Kidney (tissue), 13 donors: ENCODE measurements at regions not wholly inside any gene's neighbourhood (a gene's known extent, or its start where the extent isn't known, plus 50 kb on each side); places are given as distances from the start of the nearest gene placed in this dataset.

Experiments used
- DNase-seq, 5 donors: peaks; one replicate each; pipeline ENCODE4 v3.0.0-alpha.2; 2013 to 2020
- FAIRE-seq: peaks from 2 replicates; lab custom pipeline; 2012; peaks lifted over from hg19 to GRCh38; lab: Jason Lieb, UNC
- H3K27ac ChIP-seq, 2 donors: one replicate each; pipeline ENCODE4 v1.7.0; 2013; ENCODE audit warnings: low read depth in 2 of 2, low read length in 2 of 2, inconsistent platforms in 1 of 2
- H3K27me3 ChIP-seq: one replicate; pipeline ENCODE4 v1.7.1; 2013; ENCODE audit warnings: low read length, inconsistent platforms; ENCODE audit not compliant: control insufficient read depth, insufficient read depth
- H3K36me3 ChIP-seq, 3 donors: one replicate each; pipeline versions ENCODE4 v1.7.0 to v1.7.1; 2013; ENCODE audit warnings: low read length in 3 of 3, control low read depth in 1 of 3, inconsistent platforms in 1 of 3; ENCODE audit not compliant: insufficient read depth in 3 of 3, control insufficient read depth in 2 of 3
- H3K4me1 ChIP-seq, 3 donors: one replicate each; pipeline versions ENCODE4 v1.7.0 to v1.7.1; 2013; ENCODE audit warnings: low read length in 3 of 3, inconsistent platforms in 1 of 3, low read depth in 1 of 3; ENCODE audit not compliant: control insufficient read depth in 2 of 3, insufficient read depth in 2 of 3
- H3K4me3 ChIP-seq, 3 donors: one replicate each; pipeline versions ENCODE4 v1.7.0 to v1.8.1; 2013; ENCODE audit warnings: low read length in 3 of 3, control low read depth in 1 of 3, inconsistent platforms in 1 of 3
- H3K9ac ChIP-seq, 3 donors: one replicate each; pipeline versions ENCODE4 v1.7.0 to v1.7.1; 2013; ENCODE audit warnings: low read length in 3 of 3, control low read depth in 1 of 3, inconsistent platforms in 1 of 3
- H3K9me3 ChIP-seq, 3 donors: one replicate each; pipeline versions ENCODE4 v1.7.0 to v1.7.1; 2013; ENCODE audit warnings: low read length in 3 of 3, control low read depth in 1 of 3, inconsistent platforms in 1 of 3; ENCODE audit not compliant: control insufficient read depth in 2 of 3, insufficient read depth in 1 of 3
- intact Hi-C: fragments of 100-400 bp; cut with DNase I; formaldehyde crosslinking; loops from one replicate; pipeline ENCODE4 v1.11.1; 2022
- TF ChIP-seq, protein P1 (sequence below): IDR thresholded peaks from 3 replicates; pipeline ENCODE4 v1.5.1; 2012; ENCODE audit warnings: mild to moderate bottlenecking, moderate library complexity, borderline replicate concordance; ENCODE audit not compliant: insufficient read depth; ENCODE audit errors: extremely low read depth
- donor health status: control.
- donor health status: control.
- donor health status: control.
- donor health status: control.
- donor health status: control.
- donor health status: DM: yes; HTN: yes; CAD: no.
- donor health status: Normal renal cell carcinoma (clear cell type).

DNA sequence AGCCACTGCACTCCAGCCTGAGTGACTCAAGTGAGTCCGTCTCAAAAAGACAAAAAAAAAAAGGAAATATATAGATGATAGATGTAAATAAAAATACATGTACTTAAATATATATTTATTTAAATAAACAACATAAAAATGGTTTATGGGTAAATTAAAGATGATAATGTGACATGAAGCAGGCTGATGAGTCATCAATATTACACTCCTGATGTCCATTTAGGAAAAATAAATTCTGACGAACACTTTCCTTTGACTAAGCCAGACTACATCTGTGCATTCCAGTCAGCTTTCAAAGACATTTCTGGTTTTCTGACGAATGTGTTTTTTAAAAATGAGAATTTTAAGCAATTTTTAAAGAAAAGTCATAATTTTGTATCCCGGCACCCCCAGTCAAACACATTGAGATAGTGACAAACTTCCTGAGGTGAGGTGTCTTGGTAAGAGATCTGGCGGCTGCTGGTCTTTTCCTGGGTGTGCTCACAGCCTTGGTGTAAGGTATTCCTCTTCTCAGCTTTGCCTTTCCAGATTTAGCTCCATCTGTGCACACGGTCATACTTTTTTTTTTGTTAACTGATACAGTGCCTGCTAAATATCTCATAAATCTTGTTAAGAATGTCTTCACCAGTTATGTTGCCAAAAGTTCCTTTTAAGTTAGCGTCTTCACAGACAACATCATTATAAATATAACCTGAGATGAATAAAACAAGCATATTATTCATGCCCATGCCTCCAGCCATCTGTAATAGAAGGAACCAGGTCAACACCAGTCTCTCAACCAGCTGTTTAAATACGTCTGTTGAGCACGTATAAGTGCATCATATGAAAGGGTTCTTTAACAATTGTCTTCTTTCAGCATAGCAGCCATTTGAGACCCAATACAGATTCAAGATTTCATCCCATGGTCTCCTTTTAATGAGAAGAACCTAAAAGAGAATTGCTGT, 214.5 kb upstream of the PLD5 start:
- no peaks in the 10 kb centered on the region for H3K27me3 ChIP-seq
- no peak for DNase-seq
- H3K27ac ChIP-seq: no peak overlapping the region
- H3K9me3 ChIP-seq: peaks cover 0 to 8% (median 0%) of the 10 kb centered on the region in 3 donors
- intact Hi-C loops: no loop called here
- no peak overlapping the region for H3K4me3 ChIP-seq
- no peak for FAIRE-seq
- no peaks in the 10 kb centered on the region for H3K4me1 ChIP-seq
- TF ChIP-seq, protein P1, sequence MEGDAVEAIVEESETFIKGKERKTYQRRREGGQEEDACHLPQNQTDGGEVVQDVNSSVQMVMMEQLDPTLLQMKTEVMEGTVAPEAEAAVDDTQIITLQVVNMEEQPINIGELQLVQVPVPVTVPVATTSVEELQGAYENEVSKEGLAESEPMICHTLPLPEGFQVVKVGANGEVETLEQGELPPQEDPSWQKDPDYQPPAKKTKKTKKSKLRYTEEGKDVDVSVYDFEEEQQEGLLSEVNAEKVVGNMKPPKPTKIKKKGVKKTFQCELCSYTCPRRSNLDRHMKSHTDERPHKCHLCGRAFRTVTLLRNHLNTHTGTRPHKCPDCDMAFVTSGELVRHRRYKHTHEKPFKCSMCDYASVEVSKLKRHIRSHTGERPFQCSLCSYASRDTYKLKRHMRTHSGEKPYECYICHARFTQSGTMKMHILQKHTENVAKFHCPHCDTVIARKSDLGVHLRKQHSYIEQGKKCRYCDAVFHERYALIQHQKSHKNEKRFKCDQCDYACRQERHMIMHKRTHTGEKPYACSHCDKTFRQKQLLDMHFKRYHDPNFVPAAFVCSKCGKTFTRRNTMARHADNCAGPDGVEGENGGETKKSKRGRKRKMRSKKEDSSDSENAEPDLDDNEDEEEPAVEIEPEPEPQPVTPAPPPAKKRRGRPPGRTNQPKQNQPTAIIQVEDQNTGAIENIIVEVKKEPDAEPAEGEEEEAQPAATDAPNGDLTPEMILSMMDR: no peak
- H3K9ac ChIP-seq: no peak overlapping the region
- H3K36me3 ChIP-seq: no peaks in the 10 kb centered on the region

DNA sequence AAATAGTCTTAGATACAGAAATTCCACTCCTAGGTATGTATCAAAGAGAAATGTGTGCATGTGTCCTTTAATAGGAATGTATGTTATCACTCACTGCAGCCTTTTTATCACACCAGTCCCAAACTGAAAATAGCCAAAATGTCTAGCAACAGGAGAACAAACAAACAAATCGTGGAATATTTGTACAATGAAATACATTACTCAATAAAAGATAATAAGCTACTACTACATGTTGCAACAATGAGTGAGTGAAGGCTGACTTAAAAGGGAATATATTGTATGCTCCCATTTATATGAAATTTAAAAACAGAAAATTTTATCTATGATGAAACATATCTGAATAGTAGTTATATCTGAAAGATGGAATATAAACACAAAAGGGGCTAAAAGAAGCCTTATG, 212.1 kb upstream of the PLD5 start:
- intact Hi-C loops: no loop called here
- FAIRE-seq (no peak), DNase-seq (no peak)
- no peak overlapping the region for H3K9ac ChIP-seq
- no peaks in the 10 kb centered on the region for H3K36me3 ChIP-seq
- no peak overlapping the region for H3K4me3 ChIP-seq
- H3K4me1 ChIP-seq: no peaks in the 10 kb centered on the region
- H3K9me3 ChIP-seq: peaks cover 0 to 7% (median 0%) of the 10 kb centered on the region in 3 donors
- TF ChIP-seq, protein P1: no peak
- no peaks in the 10 kb centered on the region for H3K27me3 ChIP-seq
- H3K27ac ChIP-seq: no peak overlapping the region

GRCh38 chr1:242735323-242735722, 210.8 kb upstream of the PLD5 start:
- Histone ChIP-seq H3K9me3 (no peaks in the 10 kb centered on the region), H3K27ac (no peak overlapping the region), H3K9ac (no peak overlapping the region), H3K4me1 (no peaks in the 10 kb centered on the region), H3K4me3 (no peak overlapping the region), H3K36me3 (no peaks in the 10 kb centered on the region), H3K27me3 (no peaks in the 10 kb centered on the region)
- intact Hi-C loops: no loop called here
- TF ChIP-seq, protein P1: no peak
- FAIRE-seq (no peak), DNase-seq (no peak)
